GM12891 (cell line): ENCODE measurements at regions not wholly inside any gene's neighbourhood (a gene's known extent, or its start where the extent isn't known, plus 50 kb on each side); places are given as distances from the start of the nearest gene placed in this dataset.

Experiments
- PAX5 ChIP-seq: IDR thresholded peaks from 2 replicates; pipeline ENCODE4 v1.6.1; 2011; ENCODE audit warnings: low read length, moderate library complexity, mild to moderate bottlenecking; ENCODE audit not compliant: insufficient read depth, severe bottlenecking
- POLR2A ChIP-seq: IDR thresholded peaks from 2 replicates; pipeline ENCODE4 v1.6.1; 2011; ENCODE audit warnings: low read depth, low read length, control low read depth
- POLR2AphosphoS5 ChIP-seq: IDR thresholded peaks from 2 replicates; pipeline ENCODE4 v1.6.1; 2011; ENCODE audit warnings: low read depth, low read length, control low read depth
- POU2F2 ChIP-seq: IDR thresholded peaks from 2 replicates; pipeline ENCODE4 v1.6.1; 2011; ENCODE audit warnings: low read depth, mild to moderate bottlenecking, control low read depth, low read length, moderate library complexity
- SPI1 ChIP-seq: IDR thresholded peaks from 2 replicates; pipeline ENCODE4 v1.6.1; 2011; ENCODE audit warnings: low read depth, low read length, control low read depth
- TAF1 ChIP-seq: IDR thresholded peaks from 2 replicates; pipeline ENCODE4 v1.6.1; 2011; ENCODE audit warnings: low read depth, low read length, control low read depth

DNA sequence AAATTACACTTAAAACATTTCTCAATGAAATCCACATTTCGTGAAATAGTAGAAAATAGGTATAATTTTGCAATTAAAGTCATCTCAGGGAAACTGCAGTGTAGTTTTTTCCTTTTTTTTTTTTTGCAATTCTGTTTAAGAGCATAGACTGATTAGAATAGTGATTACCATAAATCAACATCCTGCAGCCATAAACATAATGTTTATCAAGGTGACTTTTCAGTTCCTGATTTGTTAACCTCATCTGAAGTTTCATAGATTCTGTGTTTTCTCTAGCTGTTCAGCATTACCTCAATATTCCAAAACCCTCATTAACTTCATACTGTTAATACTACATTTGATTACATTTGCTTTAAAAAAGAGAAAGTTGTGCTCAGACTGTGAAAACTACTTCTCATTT lies 286.3 kb upstream of the DACH1 start:
- TF ChIP-seq POLR2A (no peak), POLR2AphosphoS5 (no peak), PAX5 (no peak), TAF1 (no peak), SPI1 (peak; percentile 35; the same call in 1 of the 2 replicates), POU2F2 (no peak)
